ENCODE measurements at regions not wholly inside any gene's neighbourhood (a gene's known extent, or its start where the extent isn't known, plus 50 kb on each side); places are given as distances from the start of the nearest gene placed in this dataset.

GRCh38 chr10:2731940-2732339 is 335.4 kb upstream of the PFKP start:
- TF ChIP-seq POLR2AphosphoS5 (IDR thresholded peaks at IDR 0.05) (no peak), EP300 (IDR thresholded peaks at IDR 0.05) (no peak), POLR2A (IDR thresholded peaks at IDR 0.05) (no peak)
- TF ChIP-seq, protein P1, sequence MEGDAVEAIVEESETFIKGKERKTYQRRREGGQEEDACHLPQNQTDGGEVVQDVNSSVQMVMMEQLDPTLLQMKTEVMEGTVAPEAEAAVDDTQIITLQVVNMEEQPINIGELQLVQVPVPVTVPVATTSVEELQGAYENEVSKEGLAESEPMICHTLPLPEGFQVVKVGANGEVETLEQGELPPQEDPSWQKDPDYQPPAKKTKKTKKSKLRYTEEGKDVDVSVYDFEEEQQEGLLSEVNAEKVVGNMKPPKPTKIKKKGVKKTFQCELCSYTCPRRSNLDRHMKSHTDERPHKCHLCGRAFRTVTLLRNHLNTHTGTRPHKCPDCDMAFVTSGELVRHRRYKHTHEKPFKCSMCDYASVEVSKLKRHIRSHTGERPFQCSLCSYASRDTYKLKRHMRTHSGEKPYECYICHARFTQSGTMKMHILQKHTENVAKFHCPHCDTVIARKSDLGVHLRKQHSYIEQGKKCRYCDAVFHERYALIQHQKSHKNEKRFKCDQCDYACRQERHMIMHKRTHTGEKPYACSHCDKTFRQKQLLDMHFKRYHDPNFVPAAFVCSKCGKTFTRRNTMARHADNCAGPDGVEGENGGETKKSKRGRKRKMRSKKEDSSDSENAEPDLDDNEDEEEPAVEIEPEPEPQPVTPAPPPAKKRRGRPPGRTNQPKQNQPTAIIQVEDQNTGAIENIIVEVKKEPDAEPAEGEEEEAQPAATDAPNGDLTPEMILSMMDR (IDR thresholded peaks at IDR 0.05) = no peak

All from suprapubic skin (tissue), 4 donors.